ENCODE measurements at regions not wholly inside any gene's neighbourhood (a gene's known extent, or its start where the extent isn't known, plus 50 kb on each side); places are given as distances from the start of the nearest gene placed in this dataset.

- no peaks in the 10 kb centered on the region for H3K4me1 Mint-ChIP-seq
- ATAC-seq (no peak), DNase-seq (ENCODE audit: low spot score in 2 of 2) (no peak)
- no peaks in the 10 kb centered on the region for H3K36me3 Mint-ChIP-seq
- no peak overlapping the region for H3K4me3 Mint-ChIP-seq
- no peaks in the 10 kb centered on the region for H3K9me3 Mint-ChIP-seq
- no peak overlapping the region for H3K27ac Mint-ChIP-seq
Measured at GRCh38 chr4:100811046-100811445, 293.2 kb upstream of the EMCN start.

GRCh38 chr4:100809506-100809905 lies 291.7 kb upstream of the EMCN start:
- Mint-ChIP-seq H3K4me1 (no peaks in the 10 kb centered on the region), H3K4me3 (no peak overlapping the region), H3K27ac (no peak overlapping the region), H3K36me3 (no peaks in the 10 kb centered on the region), H3K9me3 (no peaks in the 10 kb centered on the region)
- no peak for ATAC-seq
- DNase-seq (ENCODE audit: low spot score in 2 of 2): no peak

GRCh38 chr4:100806988-100807387 lies 289.2 kb upstream of the EMCN start:
- H3K9me3 Mint-ChIP-seq: no peaks in the 10 kb centered on the region
- no peaks in the 10 kb centered on the region for H3K4me1 Mint-ChIP-seq
- H3K4me3 Mint-ChIP-seq: no peak overlapping the region
- ATAC-seq: no peak
- no peaks in the 10 kb centered on the region for H3K36me3 Mint-ChIP-seq
- no peak overlapping the region for H3K27ac Mint-ChIP-seq
- DNase-seq (ENCODE audit: low spot score in 2 of 2): no peak

- Mint-ChIP-seq H3K27ac (no peak overlapping the region), H3K9me3 (no peaks in the 10 kb centered on the region), H3K36me3 (no peaks in the 10 kb centered on the region), H3K4me1 (no peaks in the 10 kb centered on the region), H3K4me3 (no peak overlapping the region)
- ATAC-seq: no peak
- no peak for DNase-seq (ENCODE audit: low spot score in 2 of 2)
Measured at GRCh38 chr4:100805538-100805937, 287.7 kb upstream of the EMCN start.

- ATAC-seq (no peak), DNase-seq (ENCODE audit: low spot score in 2 of 2) (no peak)
- Mint-ChIP-seq H3K36me3 (no peaks in the 10 kb centered on the region), H3K27ac (no peak overlapping the region), H3K4me1 (no peaks in the 10 kb centered on the region), H3K9me3 (no peaks in the 10 kb centered on the region), H3K4me3 (no peak overlapping the region)
Measured at GRCh38 chr4:100804576-100805360, 286.9 kb upstream of the EMCN start.

GRCh38 chr4:100803751-100804150 lies 285.9 kb upstream of the EMCN start:
- H3K4me3 Mint-ChIP-seq: no peak overlapping the region
- no peak for DNase-seq (ENCODE audit: low spot score in 2 of 2)
- no peaks in the 10 kb centered on the region for H3K4me1 Mint-ChIP-seq
- ATAC-seq: no peak
- H3K27ac Mint-ChIP-seq: no peak overlapping the region
- no peaks in the 10 kb centered on the region for H3K36me3 Mint-ChIP-seq
- H3K9me3 Mint-ChIP-seq: no peaks in the 10 kb centered on the region

- Mint-ChIP-seq H3K9me3 (no peaks in the 10 kb centered on the region), H3K4me1 (no peaks in the 10 kb centered on the region), H3K27ac (no peak overlapping the region), H3K4me3 (no peak overlapping the region), H3K36me3 (no peaks in the 10 kb centered on the region)
- ATAC-seq: no peak
- DNase-seq (ENCODE audit: low spot score in 2 of 2): no peak
Measured at GRCh38 chr4:100799761-100800539, 282.1 kb upstream of the EMCN start.

GRCh38 chr4:100797791-100798190 lies 280.0 kb upstream of the EMCN start:
- H3K36me3 Mint-ChIP-seq: no peaks in the 10 kb centered on the region
- no peak overlapping the region for H3K27ac Mint-ChIP-seq
- H3K9me3 Mint-ChIP-seq: no peaks in the 10 kb centered on the region
- no peak for ATAC-seq
- H3K4me3 Mint-ChIP-seq: no peak overlapping the region
- no peak for DNase-seq (ENCODE audit: low spot score in 2 of 2)
- no peaks in the 10 kb centered on the region for H3K4me1 Mint-ChIP-seq

GRCh38 chr4:100797356-100797755 lies 279.5 kb upstream of the EMCN start:
- Mint-ChIP-seq H3K27ac (no peak overlapping the region), H3K4me1 (no peaks in the 10 kb centered on the region), H3K4me3 (no peak overlapping the region), H3K36me3 (no peaks in the 10 kb centered on the region), H3K9me3 (no peaks in the 10 kb centered on the region)
- ATAC-seq (no peak), DNase-seq (ENCODE audit: low spot score in 2 of 2) (no peak)

GRCh38 chr4:100796332-100796731 lies 278.5 kb upstream of the EMCN start:
- Mint-ChIP-seq H3K4me3 (no peak overlapping the region), H3K27ac (no peak overlapping the region), H3K36me3 (no peaks in the 10 kb centered on the region), H3K4me1 (no peaks in the 10 kb centered on the region), H3K9me3 (no peaks in the 10 kb centered on the region)
- ATAC-seq: no peak
- no peak for DNase-seq (ENCODE audit: low spot score in 2 of 2)

GRCh38 chr4:100795581-100795980 lies 277.8 kb upstream of the EMCN start:
- no peak overlapping the region for H3K27ac Mint-ChIP-seq
- H3K9me3 Mint-ChIP-seq: no peaks in the 10 kb centered on the region
- DNase-seq (ENCODE audit: low spot score in 2 of 2) (no peak), ATAC-seq (no peak)
- no peaks in the 10 kb centered on the region for H3K4me1 Mint-ChIP-seq
- H3K36me3 Mint-ChIP-seq: no peaks in the 10 kb centered on the region
- no peak overlapping the region for H3K4me3 Mint-ChIP-seq

- DNase-seq (ENCODE audit: low spot score in 2 of 2) (no peak), ATAC-seq (no peak)
- H3K4me1 Mint-ChIP-seq: no peaks in the 10 kb centered on the region
- no peak overlapping the region for H3K27ac Mint-ChIP-seq
- H3K9me3 Mint-ChIP-seq: no peaks in the 10 kb centered on the region
- H3K4me3 Mint-ChIP-seq: no peak overlapping the region
- H3K36me3 Mint-ChIP-seq: no peaks in the 10 kb centered on the region
Measured at GRCh38 chr4:100790836-100791615, 273.2 kb upstream of the EMCN start.

GRCh38 chr4:100789991-100790390 lies 272.2 kb upstream of the EMCN start:
- no peak for ATAC-seq
- H3K4me1 Mint-ChIP-seq: no peaks in the 10 kb centered on the region

GRCh38 chr4:100786481-100786880 lies 268.7 kb upstream of the EMCN start:
- ATAC-seq (no peak), DNase-seq (ENCODE audit: low spot score in 2 of 2) (no peak)
- Mint-ChIP-seq H3K9me3 (no peaks in the 10 kb centered on the region), H3K36me3 (no peaks in the 10 kb centered on the region), H3K27ac (no peak overlapping the region), H3K4me1 (no peaks in the 10 kb centered on the region), H3K4me3 (no peak overlapping the region)

More at GRCh38 chr4:100789991-100790390, 272.2 kb upstream of the EMCN start:
- Mint-ChIP-seq H3K27ac (no peak overlapping the region), H3K36me3 (no peaks in the 10 kb centered on the region), H3K4me3 (no peak overlapping the region), H3K9me3 (no peaks in the 10 kb centered on the region)
- DNase-seq (ENCODE audit: low spot score in 2 of 2): no peak

GRCh38 chr4:100782356-100782755 lies 264.5 kb upstream of the EMCN start:
- H3K27ac Mint-ChIP-seq: no peak overlapping the region
- no peaks in the 10 kb centered on the region for H3K4me1 Mint-ChIP-seq
- H3K36me3 Mint-ChIP-seq: no peaks in the 10 kb centered on the region
- ATAC-seq: no peak
- no peaks in the 10 kb centered on the region for H3K9me3 Mint-ChIP-seq
- no peak overlapping the region for H3K4me3 Mint-ChIP-seq
- DNase-seq (ENCODE audit: low spot score in 2 of 2): no peak
